GM18873 (cell line): ENCODE measurements at regions not wholly inside any gene's neighbourhood (a gene's known extent, or its start where the extent isn't known, plus 50 kb on each side); places are given as distances from the start of the nearest gene placed in this dataset.

Experiments used
- ATAC-seq: cut with Tn5 transposase; IDR thresholded peaks from one replicate; pipeline ENCODE4 v1.9.1; 2021; ENCODE audit warnings: mild to moderate bottlenecking, moderate library complexity, moderate number of reproducible peaks; ENCODE audit not compliant: unreplicated experiment, low FRiP score

DNA sequence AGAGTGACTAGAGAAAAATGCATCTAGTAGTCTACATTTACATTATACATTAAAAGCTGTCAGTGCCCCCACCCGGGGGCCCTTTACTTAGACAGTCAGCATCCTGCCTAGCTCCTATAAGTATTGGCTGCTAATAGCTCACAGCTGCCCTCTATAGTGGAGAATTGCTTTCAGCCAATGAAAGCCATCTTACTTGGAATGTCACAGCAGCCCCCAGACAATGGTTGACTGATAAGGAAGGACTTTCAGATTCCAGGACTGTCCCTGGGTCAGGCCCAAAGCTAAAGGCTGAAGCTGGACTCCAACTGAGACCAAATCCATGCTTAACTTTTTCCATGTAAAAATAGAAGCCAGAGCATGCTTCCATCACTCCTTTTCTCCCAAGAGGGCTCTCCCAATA lies 196.9 kb downstream of the ANKRD50 start:
- no peak for ATAC-seq

DNA sequence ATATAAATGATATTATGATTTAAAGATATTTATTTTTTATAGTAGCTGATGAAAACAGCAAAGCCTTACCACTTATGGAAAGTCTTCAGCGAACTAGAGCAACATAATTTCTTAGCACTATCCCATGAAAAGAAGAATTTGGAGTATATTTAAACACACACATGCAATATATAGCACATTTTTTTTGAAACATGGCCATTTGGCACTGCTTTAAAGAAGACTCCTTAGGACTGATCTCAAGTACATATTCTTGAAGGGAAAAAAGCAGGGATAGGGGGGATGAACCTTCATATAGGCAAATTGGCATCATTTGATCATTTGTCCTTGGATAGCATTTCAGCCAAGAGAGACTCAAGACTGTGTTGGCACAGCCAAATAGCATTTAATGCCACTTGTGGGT lies 193.3 kb downstream of the ANKRD50 start:
- no peak for ATAC-seq

DNA sequence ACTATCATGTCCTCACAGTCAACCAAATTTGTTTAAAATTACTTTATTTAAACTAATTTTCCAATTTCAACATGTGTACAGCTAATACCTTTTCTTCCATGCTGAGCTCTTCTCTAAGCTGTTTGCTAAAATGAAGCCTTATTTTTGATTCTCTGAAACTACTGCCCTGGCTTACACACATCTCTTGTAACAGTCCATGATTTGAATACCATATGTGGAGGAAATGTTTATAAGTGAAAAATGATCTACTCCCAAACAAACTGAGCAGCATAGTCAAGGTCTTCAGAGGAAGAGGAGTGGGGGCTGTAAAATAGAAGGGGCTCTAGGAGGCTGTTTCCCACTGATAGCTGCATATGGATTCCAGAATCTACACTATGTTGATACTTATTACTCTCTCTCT lies 188.7 kb downstream of the ANKRD50 start:
- no peak for ATAC-seq

DNA sequence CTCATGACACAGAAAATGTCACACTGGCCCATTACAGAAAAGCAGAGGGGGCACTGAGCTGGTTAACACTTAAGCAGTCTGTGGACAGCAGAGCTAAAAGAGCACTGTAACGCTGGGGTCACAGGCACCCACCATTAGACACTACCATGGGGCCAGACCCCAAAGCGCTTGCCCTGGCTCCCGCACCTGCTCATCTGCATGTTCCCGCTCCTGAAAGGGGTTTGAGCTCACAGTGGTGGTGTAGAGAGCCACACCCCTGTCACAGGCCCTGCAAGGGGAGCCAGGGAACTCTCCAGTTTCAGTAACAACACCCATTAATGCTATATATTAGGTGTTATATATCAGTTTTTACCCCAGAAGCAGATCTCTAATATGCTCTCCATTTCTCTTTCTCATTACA lies 187.0 kb downstream of the ANKRD50 start:
- ATAC-seq, result no peak

DNA sequence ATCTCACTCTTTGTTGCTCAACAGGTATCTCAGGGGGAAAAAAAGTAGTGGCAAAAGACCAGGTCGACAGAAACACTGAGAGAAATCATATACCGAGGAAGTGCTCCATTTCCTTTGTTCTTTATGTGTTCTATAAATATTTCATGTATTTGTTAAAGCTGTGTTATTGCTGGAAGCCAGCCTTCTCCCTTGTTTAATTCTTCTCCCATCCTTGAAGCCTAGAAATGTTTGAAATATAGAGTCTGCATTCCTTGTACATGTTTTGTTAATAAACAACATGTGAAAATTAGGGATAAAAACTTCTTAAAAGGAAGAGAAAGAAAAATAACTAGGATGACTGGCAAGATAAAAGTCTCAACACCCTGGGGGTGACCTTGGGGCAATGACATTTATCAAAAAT lies 186.2 kb downstream of the ANKRD50 start:
- ATAC-seq, result no peak

DNA sequence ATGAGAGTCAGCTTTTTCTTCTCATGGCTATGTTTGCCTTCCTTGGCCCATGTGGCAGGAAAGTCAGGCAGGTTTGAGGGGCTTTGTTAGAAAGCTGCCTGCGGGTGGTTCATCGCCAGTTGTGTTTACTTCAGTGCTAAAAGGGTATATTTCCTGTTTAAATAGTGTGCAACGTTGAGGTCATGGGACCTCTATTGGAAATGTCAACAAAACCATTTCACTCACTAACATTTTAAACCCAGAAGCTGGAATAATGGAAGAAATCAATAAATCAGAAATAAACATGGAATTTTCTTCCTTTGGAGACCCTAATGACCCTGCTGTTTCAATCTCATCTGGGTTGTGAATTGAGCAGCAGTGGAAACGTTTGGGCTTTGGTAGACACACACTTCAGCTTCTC lies 185.8 kb downstream of the ANKRD50 start:
- ATAC-seq, result no peak

DNA sequence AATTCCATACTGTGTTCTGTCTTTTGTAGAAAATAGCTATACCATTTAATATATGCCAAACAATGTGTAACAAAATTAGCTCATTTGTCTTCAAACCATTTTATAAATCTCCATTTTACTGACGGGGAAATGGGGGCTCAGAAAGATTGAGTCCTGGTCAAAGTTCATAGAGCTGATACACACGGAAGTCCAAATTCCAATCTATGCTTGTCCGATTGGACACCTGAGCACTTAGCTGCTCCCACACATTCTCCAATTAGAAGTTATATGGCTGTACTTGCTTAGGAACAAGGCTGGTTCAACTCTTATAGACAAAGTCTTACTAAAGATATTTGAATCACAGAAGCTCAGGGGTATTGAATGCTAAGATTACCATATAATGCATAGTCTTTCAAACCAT lies 185.2 kb downstream of the ANKRD50 start:
- ATAC-seq, result no peak

DNA sequence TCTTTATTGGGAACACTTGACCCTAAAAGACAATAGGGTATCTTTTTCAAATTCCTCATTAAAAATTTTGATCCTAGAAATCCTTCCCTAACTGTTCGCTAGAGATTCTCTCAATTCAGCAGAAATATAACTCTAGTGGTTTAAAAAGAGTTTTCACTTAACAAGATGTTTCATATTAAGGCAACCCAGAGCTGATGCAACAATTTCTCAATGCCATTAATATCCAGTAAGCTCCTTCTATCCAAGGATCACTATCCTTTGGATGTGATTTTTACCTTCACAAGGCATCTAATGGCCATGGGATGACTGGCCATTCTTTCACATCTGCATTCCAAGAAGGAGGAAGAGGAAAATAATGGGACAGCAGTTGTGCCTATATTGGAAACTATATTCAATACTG lies 183.4 kb downstream of the ANKRD50 start:
- no peak for ATAC-seq

DNA sequence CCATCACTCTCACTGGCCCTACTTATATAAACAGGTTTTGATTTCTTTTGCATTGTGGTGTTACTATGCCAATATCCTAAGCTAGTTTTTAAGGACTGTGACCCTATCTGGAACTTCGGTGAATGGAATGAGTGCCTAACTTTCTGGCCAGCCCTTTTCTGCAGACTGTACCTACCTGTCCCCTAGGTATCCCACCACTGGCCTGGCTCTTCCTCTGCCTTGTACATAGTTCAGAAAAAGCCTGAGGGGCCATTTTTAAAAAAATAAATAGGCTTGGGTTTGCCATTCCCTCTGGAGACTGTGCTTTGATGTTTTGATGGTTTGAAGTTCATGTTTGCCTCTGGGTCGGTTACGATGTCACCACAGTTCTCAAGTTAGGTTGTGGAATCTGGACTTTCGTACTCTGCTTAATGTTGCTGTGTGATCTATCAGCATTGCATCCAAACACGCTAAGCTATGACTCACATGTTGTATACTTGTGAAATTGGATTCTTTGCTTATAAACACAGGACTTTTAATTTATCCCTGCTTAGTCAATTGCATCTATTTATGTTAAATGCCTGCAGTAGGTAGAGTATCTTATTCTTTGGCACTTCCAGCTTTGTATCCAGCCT lies 182.0 kb downstream of the ANKRD50 start:
- ATAC-seq, result no peak

DNA sequence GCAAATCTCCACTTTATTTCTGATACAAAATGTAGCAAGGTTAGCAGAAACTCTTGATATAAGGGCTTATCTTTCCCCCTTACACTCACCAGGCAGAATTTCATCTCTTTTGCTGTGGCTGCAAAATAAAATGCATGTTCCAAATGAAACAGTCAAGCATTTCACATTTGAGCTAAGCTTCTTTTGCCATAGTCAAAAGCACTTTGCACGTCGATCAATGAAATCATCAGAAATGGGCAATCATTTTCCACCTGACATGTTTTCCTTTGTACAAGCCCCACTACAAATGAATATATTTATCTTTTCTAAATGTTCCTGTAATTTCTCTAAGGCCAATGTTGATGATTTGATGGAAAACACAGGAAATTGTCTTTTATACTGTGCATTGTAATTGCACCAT lies 178.4 kb downstream of the ANKRD50 start:
- ATAC-seq, result no peak

DNA sequence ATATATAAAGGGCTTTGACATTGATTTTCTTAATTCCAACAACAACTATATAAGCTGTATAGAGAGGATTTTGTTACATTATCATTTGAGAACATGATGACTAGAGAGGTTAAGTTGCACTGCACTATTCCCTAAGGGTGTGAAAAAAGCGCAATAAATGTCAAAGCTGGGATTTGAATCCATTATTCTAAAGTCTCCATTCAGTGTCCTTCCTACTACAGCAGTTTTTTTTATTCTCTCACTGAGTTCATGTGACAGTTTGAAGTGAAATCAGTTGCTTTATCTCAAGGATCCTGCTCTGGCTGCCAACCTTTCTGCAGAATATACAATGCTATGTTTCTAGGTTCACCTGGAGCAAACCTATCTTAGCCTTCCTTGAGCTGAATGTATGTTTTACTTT lies 177.5 kb downstream of the ANKRD50 start:
- ATAC-seq, result no peak

DNA sequence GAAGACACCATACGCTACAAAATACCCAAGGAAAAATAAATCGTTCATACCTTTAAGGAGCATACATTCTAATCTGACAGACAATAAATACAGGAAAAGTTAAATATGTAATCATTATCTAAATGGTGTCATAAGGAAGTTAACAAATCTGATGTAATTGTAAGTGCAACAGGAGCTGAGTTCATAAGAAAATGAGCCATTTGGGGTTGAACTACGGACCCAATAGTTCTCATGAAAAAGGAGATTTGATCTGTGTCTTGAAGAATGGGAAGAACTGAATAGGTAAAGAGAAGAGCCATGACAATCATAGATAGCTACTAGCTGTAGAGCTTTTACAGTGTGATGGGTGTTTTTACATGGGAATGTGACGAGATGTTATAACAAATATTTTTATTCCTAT lies 175.6 kb downstream of the ANKRD50 start:
- ATAC-seq, result no peak

DNA sequence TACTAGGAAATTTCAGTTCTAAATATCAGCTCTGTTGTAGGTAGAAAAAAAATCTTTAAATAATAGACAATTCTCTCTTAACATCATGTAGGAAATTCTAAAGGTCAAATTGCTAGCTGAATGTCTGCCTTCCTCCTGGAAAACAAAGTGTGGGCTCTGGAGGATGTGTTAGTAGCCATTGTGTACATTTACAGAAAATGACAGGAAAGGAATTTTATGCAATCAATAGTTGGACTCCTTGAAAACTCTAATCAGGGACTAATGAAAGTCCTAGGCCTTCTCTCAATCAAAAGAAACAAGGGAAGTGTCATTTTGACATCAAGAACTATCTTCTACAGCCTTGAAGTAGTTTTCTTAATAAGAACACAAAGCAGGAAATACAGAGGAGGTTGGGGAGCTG lies 174.6 kb downstream of the ANKRD50 start:
- no peak for ATAC-seq

DNA sequence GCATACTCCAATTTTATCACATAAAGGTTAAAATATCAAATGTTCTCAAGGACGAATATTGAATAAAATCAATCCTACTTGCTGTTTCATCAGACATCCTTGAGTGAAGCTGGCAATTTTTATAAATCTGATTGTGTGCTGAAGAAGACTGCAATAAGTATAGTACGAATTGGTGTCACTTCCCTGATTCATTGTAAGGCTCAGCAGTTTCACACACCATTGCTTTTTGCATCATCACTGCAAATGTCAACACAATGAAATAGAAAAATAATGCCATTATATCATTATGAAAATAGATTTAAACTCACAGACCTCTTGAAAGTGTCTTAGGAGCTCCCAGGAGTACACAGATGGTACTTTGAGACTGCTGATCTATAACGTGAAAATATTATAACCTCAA lies 172.5 kb downstream of the ANKRD50 start:
- no peak for ATAC-seq

DNA sequence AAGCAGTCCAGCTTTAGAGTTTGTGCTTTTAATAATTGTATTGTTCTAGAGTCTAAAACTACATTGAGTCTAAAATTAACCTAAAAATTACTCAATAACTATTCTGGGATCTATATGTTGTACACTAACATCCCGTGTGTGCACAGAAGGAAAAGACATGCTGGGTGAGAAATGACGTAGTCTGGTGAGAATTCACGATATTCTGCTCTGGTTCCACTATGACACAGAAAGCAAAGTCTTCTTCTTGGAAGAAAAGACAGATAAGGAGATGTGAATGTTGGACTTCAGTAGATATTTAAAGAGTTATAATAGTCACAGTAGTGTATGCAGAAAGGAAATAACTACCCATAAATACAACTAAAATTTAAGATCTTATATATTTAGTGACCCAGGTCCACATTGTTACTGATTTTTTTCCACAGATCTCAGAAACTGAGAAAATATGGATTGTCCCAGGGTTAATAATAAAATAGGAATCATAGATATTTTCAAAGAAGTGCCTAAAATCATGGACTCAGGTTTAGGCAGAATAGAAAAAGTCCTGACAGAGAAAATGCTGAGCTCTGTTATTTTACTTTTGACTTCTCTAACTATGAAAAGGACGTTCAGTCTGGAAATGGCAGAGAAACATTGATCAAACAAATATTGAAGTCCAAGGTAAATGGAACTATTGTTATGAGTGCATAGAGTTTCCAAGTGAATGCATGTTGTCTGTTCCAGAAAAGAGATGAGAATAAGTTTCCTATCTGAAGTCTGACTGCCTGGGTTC lies 170.7 kb downstream of the ANKRD50 start:
- no peak for ATAC-seq

DNA sequence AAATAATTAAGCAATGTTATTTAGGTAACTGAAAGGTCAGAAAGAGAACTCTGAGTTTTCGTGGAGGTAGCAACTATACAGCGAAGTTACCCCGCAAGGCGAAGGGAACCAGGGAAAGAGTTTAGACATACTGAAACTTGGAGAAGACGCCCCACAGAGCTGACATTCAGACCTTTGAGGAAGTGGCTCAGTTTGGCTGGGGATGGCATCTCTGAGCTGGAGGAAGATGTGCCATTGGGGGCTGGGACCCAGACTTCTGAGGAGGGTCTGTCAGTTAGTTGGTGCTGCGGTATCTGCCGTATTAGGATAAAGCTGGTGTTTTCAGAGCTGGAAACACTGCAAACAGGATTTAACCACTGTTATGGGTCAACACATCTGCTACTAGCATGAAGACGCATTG lies 156.6 kb downstream of the ANKRD50 start:
- ATAC-seq, result no peak

DNA sequence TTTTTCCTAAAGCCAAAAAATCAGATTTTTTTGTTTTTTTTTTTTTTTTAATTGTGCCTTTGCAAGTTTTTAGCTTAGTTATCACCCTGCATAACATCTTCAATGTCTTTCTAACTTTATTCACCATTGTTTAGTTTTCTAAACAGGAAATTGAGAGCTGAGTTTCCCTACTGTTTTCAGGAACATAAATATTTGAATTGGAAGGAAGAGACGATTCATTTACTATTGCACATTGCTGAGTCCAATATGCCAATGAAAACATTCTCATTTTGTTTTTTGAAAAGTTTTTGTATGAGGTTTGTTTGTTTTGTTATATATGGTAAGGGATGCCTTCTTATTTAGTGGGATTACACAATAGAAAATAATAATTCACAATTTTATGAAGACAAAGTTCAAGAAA lies 148.4 kb downstream of the ANKRD50 start:
- ATAC-seq, result no peak

DNA sequence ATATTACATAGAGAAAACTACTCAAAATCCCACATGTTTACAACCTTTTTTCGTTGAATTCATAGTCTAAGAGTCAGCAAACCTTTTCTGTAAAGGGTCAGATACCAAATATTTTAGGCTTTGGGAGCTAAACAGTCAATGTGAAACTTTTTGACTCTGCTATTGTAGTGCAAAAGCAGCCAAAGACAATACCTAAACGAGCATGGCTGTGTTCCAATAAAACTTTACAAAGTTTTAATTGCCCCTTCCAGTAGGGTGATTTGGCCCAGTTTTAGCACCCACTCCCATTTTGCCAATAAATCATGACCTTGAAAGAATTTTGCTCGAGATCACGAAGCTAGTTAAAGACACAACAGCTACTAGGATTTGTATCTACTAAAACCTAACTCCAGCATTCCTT lies 147.2 kb downstream of the ANKRD50 start:
- ATAC-seq, result no peak

DNA sequence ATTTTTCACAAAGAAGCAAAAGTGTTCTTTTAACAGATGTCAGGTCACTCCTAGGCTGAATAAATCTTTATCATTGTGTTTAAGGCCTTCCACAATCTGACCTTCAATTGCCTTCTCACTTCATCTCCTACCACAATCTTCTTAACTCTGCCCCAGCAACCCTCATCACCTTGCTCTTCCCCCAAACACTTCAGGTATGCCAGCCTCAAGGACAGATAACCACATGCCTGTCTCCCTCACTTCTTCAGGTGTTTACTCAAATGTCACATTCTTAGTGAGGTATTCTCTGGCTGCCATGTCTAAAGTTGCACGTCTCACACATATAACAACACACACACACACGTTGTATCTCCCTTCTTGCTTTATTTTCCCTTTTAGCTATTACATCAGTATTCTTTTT lies 146.5 kb downstream of the ANKRD50 start:
- no peak for ATAC-seq

DNA sequence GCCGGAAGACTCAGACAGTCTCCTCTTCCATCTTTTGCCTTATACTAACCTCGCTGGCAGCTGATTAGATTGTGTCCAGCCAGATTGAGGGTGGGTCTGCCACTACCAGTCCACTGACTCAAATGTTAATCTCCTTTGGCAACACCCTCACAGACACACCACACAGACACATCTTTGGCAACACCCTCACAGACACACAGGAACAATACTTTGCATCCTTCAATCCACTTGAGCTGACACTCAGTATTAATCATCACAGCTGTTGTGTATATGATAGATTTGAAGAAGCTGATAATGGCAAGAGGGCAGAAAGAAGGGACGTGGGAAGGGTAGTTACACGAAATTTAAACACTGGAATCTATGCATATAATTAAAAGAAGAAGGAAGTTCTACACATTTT lies 139.5 kb downstream of the ANKRD50 start:
- no peak for ATAC-seq

DNA sequence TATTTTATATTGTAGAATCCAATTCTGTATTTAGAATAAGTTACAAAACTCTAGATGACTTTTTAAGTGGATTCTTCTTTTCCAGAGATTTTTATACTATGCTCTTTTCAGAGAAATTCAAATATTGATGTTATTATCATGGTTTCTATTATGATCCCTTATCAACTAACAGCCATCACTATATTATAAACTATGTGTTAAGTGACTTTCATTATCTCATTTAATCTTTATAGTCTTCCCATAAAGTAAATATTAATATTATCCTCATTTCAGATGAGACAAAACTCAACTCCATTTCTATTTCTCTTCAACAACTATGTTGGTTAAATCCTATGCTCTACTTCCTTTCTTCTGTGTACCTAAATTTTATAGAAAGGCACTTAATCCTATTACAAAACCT lies 132.6 kb downstream of the ANKRD50 start:
- ATAC-seq, result no peak

DNA sequence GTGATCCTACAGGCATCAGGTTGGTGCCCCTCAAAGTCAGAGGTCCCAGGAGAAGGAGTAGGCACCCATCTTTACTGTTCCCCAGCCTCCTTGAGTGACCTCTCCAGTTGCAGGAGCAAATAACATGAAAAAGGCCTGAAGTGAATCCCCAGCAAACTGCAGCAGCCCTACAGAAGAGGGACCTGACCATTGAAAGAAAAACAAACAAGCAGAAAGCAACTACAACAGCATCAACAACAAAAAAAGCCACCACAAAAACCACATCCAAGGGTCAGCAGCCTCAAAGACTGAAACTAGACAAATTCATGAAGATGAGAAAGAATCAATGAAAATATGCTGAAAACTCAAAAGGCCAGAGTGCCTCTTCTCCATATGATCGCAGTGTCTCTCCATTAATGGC lies 128.7 kb downstream of the ANKRD50 start:
- no peak for ATAC-seq
